Stomach (tissue), 4 donors: ENCODE measurements at regions not wholly inside any gene's neighbourhood (a gene's known extent, or its start where the extent isn't known, plus 50 kb on each side); places are given as distances from the start of the nearest gene placed in this dataset.

Source experiments
- CTCF ChIP-seq, 7 experiments: fragments of 450-650 bp in 4 of 7; fragments of 200-600 bp in 3 of 7; sonication (generic) in 3 of 7; IDR thresholded peaks; one replicate each; pipeline ENCODE4 v1.5.1; 2016 to 2019; ENCODE audit warnings: antibody characterized with exemption in 7 of 7, control low read depth in 2 of 7, mild to moderate bottlenecking in 1 of 7
- EP300 ChIP-seq: sonication (generic); formaldehyde crosslinking; IDR thresholded peaks from one replicate; pipeline ENCODE4 v1.6.1; 2017; ENCODE audit warnings: antibody characterized with exemption
- POLR2A ChIP-seq, 4 donors: fragments of 450-650 bp; IDR thresholded peaks; one replicate each; pipeline ENCODE4 v1.6.1; 2016; ENCODE audit warnings: antibody characterized with exemption in 4 of 4, control low read depth in 2 of 4, mild to moderate bottlenecking in 1 of 4, moderate library complexity in 1 of 4
- POLR2AphosphoS5 ChIP-seq, 3 donors: sonication (generic); formaldehyde crosslinking; IDR thresholded peaks; one replicate each; pipeline ENCODE4 v1.6.1; 2016; ENCODE audit warnings: antibody characterized with exemption in 3 of 3

GRCh38 chrX:20438871-20439526 is 172.3 kb upstream of the RPS6KA3 start:
- no peak for TF ChIP-seq CTCF (IDR thresholded peaks at IDR 0.05)
- TF ChIP-seq EP300: no peak
- TF ChIP-seq POLR2AphosphoS5 (IDR thresholded peaks at IDR 0.05): no peak
- TF ChIP-seq POLR2A (IDR thresholded peaks at IDR 0.05): no peak
